H4 (cell line): ENCODE measurements at regions not wholly inside any gene's neighbourhood (a gene's known extent, or its start where the extent isn't known, plus 50 kb on each side); places are given as distances from the start of the nearest gene placed in this dataset.

Experiments
- DNase-seq: peaks from one replicate; pipeline ENCODE4 v3.0.0-alpha.2; 2015; ENCODE audit warnings: low spot score

GRCh38 chr11:29352273-29352795, 664.5 kb downstream of the KCNA4 start:
- no peak for DNase-seq

- DNase-seq: no peak
Measured at GRCh38 chr11:29351301-29351873, 665.4 kb downstream of the KCNA4 start.

- DNase-seq: peak; percentile 71
Measured at GRCh38 chr11:29343465-29344333, 673.1 kb downstream of the KCNA4 start.

- DNase-seq: peak; percentile 11
Measured at GRCh38 chr11:29336727-29337575, 679.9 kb downstream of the KCNA4 start.

GRCh38 chr11:29334776-29335130, 682.1 kb downstream of the KCNA4 start:
- no peak for DNase-seq

GRCh38 chr11:29333993-29334775, 682.6 kb downstream of the KCNA4 start:
- peak; percentile 75 for DNase-seq

- DNase-seq: no peak
Measured at GRCh38 chr11:29331451-29332010, 685.3 kb downstream of the KCNA4 start.

- DNase-seq: peak; percentile 83
Measured at GRCh38 chr11:29328961-29329441, 687.8 kb downstream of the KCNA4 start.

- DNase-seq: no peak
Measured at GRCh38 chr11:29327891-29328290, 688.9 kb downstream of the KCNA4 start.

- DNase-seq: no peak
Measured at GRCh38 chr11:29326757-29327156, 690.1 kb downstream of the KCNA4 start.

GRCh38 chr11:29324328-29324727, 692.5 kb downstream of the KCNA4 start:
- DNase-seq: no peak

GRCh38 chr11:29321293-29322132, 695.3 kb downstream of the KCNA4 start:
- peak; percentile 62 for DNase-seq

GRCh38 chr11:29320196-29320595, 696.6 kb downstream of the KCNA4 start:
- no peak for DNase-seq

GRCh38 chr11:29319210-29319609, 697.6 kb downstream of the KCNA4 start:
- DNase-seq: no peak

GRCh38 chr11:29318134-29318845, 698.5 kb downstream of the KCNA4 start:
- no peak for DNase-seq

- no peak for DNase-seq
Measured at GRCh38 chr11:29317694-29318093, 699.1 kb downstream of the KCNA4 start.

- no peak for DNase-seq
Measured at GRCh38 chr11:29315275-29315674, 701.6 kb downstream of the KCNA4 start.

- DNase-seq: no peak
Measured at GRCh38 chr11:29314211-29314610, 702.6 kb downstream of the KCNA4 start.

GRCh38 chr11:29312812-29313211, 704.0 kb downstream of the KCNA4 start:
- no peak for DNase-seq
